ENCODE measurements at regions not wholly inside any gene's neighbourhood (a gene's known extent, or its start where the extent isn't known, plus 50 kb on each side); places are given as distances from the start of the nearest gene placed in this dataset.

DNA sequence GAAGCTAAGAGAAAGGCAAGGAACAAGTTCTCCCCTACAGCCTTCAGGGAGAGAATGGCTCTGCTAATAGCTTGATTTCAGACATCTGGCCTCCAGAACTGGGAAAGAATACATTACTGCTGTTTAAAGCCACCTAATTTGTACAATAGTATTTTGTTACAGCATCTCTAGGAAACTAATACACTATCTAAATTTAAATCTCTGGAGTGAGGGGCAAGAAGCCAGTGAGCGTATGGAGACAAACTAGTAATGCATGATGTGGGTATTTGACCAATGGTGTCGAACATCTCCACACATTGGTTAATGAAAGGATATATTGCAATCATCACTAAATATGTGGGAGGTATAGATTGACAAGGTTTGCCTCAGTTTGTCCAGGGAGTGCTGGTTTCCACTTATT, 451.5 kb downstream of the EPM2A start:
- Mint-ChIP-seq H3K27me3 (peaks cover 3% of the 10 kb centered on the region), H3K4me1 (ENCODE audit: low read depth) (no peaks in the 10 kb centered on the region), H3K4me3 (no peak overlapping the region), H3K36me3 (ENCODE audit: low read depth) (no peaks in the 10 kb centered on the region), H3K27ac (no peak overlapping the region), H3K9me3 (no peaks in the 10 kb centered on the region)
- DNase-seq (no peak), ATAC-seq (no peak)
- POLR2A ChIA-PET: no interaction called here
- CTCF ChIA-PET: no interaction called here
- intact Hi-C loops (cut with micrococcal nuclease): no loop called here
- TF ChIP-seq, protein P1, sequence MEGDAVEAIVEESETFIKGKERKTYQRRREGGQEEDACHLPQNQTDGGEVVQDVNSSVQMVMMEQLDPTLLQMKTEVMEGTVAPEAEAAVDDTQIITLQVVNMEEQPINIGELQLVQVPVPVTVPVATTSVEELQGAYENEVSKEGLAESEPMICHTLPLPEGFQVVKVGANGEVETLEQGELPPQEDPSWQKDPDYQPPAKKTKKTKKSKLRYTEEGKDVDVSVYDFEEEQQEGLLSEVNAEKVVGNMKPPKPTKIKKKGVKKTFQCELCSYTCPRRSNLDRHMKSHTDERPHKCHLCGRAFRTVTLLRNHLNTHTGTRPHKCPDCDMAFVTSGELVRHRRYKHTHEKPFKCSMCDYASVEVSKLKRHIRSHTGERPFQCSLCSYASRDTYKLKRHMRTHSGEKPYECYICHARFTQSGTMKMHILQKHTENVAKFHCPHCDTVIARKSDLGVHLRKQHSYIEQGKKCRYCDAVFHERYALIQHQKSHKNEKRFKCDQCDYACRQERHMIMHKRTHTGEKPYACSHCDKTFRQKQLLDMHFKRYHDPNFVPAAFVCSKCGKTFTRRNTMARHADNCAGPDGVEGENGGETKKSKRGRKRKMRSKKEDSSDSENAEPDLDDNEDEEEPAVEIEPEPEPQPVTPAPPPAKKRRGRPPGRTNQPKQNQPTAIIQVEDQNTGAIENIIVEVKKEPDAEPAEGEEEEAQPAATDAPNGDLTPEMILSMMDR (IDR thresholded peaks at IDR 0.05): no peak

DNA sequence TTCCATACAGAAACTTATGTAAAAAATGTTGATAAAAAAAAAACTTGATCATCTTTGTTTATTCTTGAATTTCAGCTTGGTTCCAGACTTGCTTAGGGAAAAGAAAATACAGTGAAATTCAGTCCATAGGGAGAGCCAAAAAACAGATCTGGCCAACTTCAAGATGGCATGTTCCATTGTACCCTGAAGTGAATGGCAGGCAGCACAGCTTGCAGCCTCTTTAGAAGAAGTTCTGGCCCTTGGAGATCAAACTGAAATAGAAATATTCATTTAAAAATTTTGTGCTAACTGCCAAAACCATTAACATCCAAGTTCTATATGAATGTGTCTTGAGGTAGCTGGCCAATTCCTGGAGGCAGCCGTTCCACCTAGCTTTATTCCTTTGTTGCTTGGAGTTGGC, 448.4 kb downstream of the EPM2A start:
- intact Hi-C loops (cut with micrococcal nuclease): no loop called here
- Mint-ChIP-seq H3K4me1 (ENCODE audit: low read depth) (no peaks in the 10 kb centered on the region), H3K27ac (no peak overlapping the region), H3K4me3 (no peak overlapping the region), H3K36me3 (ENCODE audit: low read depth) (no peaks in the 10 kb centered on the region), H3K27me3 (peaks cover 2% of the 10 kb centered on the region), H3K9me3 (no peaks in the 10 kb centered on the region)
- TF ChIP-seq, protein P1 (IDR thresholded peaks at IDR 0.05): no peak
- POLR2A ChIA-PET: no interaction called here
- CTCF ChIA-PET: no interaction called here
- DNase-seq: no peak
- ATAC-seq: no peak

DNA sequence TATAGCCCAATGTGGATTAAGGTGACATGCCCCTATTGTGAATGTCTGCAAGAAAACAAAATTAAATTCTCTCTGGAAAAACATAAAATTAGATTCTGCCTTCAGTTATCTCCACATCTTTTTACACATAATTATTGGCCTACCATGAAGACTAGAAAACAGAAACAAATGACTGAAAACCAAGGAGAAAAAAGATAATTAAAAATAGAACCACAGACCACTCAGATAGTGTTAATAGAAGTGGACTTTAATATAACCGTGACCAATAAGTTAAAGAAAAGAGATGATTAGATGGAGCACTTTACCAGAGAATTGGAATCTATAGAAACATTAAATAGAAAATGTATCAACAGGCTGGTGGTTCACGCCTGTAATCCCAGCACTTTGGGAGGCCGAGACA, 445.7 kb downstream of the EPM2A start:
- Mint-ChIP-seq H3K27ac (no peak overlapping the region), H3K4me3 (no peak overlapping the region), H3K27me3 (peaks cover 2% of the 10 kb centered on the region), H3K4me1 (ENCODE audit: low read depth) (no peaks in the 10 kb centered on the region), H3K36me3 (ENCODE audit: low read depth) (no peaks in the 10 kb centered on the region), H3K9me3 (no peaks in the 10 kb centered on the region)
- no peak for DNase-seq
- CTCF ChIA-PET: no interaction called here
- no peak for ATAC-seq
- intact Hi-C loops (cut with micrococcal nuclease): no loop called here
- TF ChIP-seq, protein P1 (IDR thresholded peaks at IDR 0.05): no peak
- POLR2A ChIA-PET: no interaction called here

DNA sequence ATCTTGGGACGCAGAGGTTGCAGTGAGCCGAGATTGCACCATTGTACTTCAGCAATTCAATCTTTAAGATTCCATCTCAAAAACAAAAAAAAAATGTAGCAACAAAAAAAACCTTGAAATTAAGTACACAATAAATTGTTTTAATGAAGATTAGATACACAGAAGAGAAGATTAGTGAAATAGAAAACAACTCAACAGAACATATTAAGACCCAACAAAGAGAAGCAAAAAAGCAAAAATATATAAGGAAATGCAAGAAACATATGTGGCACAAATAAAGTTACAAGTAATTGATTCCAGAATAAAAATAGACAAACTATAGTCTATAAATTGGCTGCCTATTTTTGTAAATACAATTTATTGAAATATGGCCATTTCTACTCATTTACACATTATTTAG, 445.2 kb downstream of the EPM2A start:
- Mint-ChIP-seq H3K9me3 (no peaks in the 10 kb centered on the region), H3K27me3 (peaks cover under 1% of the 10 kb centered on the region), H3K27ac (no peak overlapping the region), H3K4me3 (no peak overlapping the region), H3K36me3 (ENCODE audit: low read depth) (no peaks in the 10 kb centered on the region), H3K4me1 (ENCODE audit: low read depth) (no peaks in the 10 kb centered on the region)
- ChIA-PET POLR2A (no interaction called here), CTCF (no interaction called here)
- DNase-seq: no peak
- ATAC-seq: no peak
- TF ChIP-seq, protein P1 (IDR thresholded peaks at IDR 0.05): no peak
- intact Hi-C loops (cut with micrococcal nuclease): no loop called here

DNA sequence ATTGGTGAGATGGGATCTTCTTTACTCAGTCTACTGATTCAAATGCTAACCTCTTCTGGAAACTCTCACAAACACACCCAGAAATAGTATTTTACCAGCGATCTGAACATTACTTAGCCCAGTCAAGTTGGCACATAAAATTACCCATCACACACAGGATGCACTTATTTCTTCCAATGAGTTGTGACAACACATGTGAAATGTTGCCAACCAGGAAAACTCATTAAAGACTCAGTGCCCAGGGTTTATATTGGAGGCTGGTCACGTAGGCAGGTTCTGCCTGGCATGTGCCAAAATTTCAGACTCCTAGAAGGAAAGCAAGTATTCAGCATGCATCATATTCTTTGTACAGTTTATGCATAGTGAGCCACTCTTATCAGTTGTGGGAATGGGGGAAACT, 443.3 kb downstream of the EPM2A start:
- no peak for ATAC-seq
- TF ChIP-seq, protein P1 (IDR thresholded peaks at IDR 0.05): no peak
- H3K4me3 Mint-ChIP-seq: no peak overlapping the region
- intact Hi-C loops (cut with micrococcal nuclease): no loop called here
- CTCF ChIA-PET: no interaction called here
- no peak overlapping the region for H3K27ac Mint-ChIP-seq
- H3K9me3 Mint-ChIP-seq: no peaks in the 10 kb centered on the region
- no peaks in the 10 kb centered on the region for H3K36me3 Mint-ChIP-seq (ENCODE audit: low read depth)
- H3K27me3 Mint-ChIP-seq: no peaks in the 10 kb centered on the region
- POLR2A ChIA-PET: no interaction called here
- no peak for DNase-seq
- no peaks in the 10 kb centered on the region for H3K4me1 Mint-ChIP-seq (ENCODE audit: low read depth)
